Stimulated activated naive CD8-positive, alpha-beta T cell treated with anti-CD3 and anti-CD28 coated beads, Interleukin-15, Interleukin-2, amounts not matched to agents 100 U/mL and 50 U/mL, for 24 hours (primary cell): ENCODE measurements at regions not wholly inside any gene's neighbourhood (a gene's known extent, or its start where the extent isn't known, plus 50 kb on each side); places are given as distances from the start of the nearest gene placed in this dataset.
"Not testable (repeated sequence)": the region's sequence is repeated elsewhere in the genome, so short reads cannot be mapped to it uniquely, and the experiment has no call there.

Source experiments
- ATAC-seq: fragments of 150-1000 bp; cut with Tn5 transposase; one replicate; pipeline ENCODE4 v1.10.0; 2021
- DNase-seq: peaks from one replicate; pipeline ENCODE4 v3.0.0; 2021

- not testable (repeated sequence) for ATAC-seq, DNase-seq
Measured at GRCh38 chr2:131639001-131639620, 111.4 kb downstream of the CCDC74A start.

DNA sequence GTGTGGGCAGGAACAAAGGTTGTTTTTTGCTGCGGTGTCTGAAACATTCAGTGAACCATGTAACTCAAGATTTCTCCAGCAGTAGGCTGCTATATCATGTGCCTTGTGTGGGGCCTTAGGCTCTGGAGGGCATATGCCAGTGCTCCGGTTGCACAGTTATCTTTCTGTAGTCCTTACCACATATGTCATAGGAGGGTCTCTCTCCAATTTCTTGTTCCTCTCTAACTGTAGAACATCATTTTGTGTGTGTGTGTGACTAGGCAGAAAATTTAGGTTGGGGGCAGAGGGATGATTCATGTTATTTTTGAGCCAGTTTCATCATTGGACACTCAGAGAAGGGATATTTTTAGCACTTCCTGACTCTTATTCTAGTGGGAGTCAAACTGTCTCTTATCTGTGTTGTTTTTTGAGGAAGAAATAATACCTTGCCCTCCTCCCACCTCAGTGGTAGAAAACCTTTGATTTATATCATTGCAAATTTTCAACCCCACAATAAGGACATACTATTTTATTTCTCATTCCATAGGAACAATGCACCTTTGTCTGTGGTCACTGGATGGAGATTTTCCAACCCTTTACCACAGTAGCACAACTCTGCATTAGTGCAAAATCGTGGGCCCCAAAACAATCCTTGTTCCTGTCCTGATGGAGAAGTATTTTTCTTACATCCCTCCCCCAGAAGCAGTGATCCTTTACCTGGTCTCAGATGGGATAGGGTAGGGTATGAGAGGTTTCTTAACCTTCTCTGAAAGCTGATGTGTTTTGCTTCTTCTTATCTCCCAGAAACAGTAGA, 113.9 kb downstream of the CCDC74A start:
- DNase-seq, result no peak

GRCh38 chr2:131643180-131643579, 115.5 kb downstream of the CCDC74A start:
- not testable (repeated sequence) for ATAC-seq, DNase-seq

More for the DNA sequence above, 113.9 kb downstream of the CCDC74A start:
- no peak for ATAC-seq

- DNase-seq (no peak), ATAC-seq (no peak)
Measured at GRCh38 chr2:131645177-131645765, 117.6 kb downstream of the CCDC74A start.

DNA sequence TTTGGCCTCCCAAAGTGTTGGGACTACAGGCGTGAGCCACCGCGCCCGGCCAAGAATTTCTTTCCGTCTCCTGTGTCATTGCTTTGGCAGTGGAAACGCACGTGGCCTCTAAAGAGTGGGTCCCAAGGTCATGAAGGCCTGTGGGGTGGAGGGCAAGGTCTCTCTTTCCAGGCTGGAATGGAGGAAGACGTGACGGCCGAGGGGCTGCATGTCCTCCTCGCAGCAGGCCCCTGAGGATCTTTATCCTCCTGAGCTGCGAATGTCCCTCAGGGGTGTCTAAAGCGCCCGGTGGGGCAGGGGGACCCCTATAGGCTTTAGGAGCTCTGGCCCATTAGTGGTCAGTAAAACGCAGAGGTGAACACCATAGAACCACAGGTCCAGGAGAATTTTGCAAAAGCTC, 118.5 kb downstream of the CCDC74A start:
- not testable (repeated sequence) for DNase-seq, ATAC-seq

- ATAC-seq (no peak), DNase-seq (no peak)
Measured at GRCh38 chr2:131646669-131647297, 119.1 kb downstream of the CCDC74A start.

GRCh38 chr2:131648565-131648964, 120.9 kb downstream of the CCDC74A start:
- not testable (repeated sequence) for DNase-seq, ATAC-seq

- not testable (repeated sequence) for ATAC-seq
Measured at GRCh38 chr2:131652246-131652645, 124.6 kb downstream of the CCDC74A start.

DNA sequence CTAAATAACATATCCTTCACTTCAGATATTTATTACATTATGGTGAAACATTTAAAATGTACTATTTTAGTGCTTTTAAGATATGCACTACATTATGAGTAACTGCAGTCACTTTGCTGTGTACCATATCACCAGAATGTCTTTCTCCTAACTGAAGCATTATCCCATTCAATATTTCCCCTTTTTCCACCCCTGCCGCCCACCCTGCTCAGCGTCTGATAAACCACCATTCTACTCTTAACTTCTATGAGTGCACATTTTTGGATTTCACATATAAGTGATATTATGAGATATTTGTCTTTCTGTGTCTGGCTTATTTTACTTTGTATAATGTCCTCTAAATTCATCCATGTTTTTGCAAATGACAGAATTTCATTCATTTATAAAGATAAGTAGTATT, 126.4 kb downstream of the CCDC74A start:
- not testable (repeated sequence) for DNase-seq, ATAC-seq

More at GRCh38 chr2:131652246-131652645, 124.6 kb downstream of the CCDC74A start:
- DNase-seq, result not testable (repeated sequence)

DNA sequence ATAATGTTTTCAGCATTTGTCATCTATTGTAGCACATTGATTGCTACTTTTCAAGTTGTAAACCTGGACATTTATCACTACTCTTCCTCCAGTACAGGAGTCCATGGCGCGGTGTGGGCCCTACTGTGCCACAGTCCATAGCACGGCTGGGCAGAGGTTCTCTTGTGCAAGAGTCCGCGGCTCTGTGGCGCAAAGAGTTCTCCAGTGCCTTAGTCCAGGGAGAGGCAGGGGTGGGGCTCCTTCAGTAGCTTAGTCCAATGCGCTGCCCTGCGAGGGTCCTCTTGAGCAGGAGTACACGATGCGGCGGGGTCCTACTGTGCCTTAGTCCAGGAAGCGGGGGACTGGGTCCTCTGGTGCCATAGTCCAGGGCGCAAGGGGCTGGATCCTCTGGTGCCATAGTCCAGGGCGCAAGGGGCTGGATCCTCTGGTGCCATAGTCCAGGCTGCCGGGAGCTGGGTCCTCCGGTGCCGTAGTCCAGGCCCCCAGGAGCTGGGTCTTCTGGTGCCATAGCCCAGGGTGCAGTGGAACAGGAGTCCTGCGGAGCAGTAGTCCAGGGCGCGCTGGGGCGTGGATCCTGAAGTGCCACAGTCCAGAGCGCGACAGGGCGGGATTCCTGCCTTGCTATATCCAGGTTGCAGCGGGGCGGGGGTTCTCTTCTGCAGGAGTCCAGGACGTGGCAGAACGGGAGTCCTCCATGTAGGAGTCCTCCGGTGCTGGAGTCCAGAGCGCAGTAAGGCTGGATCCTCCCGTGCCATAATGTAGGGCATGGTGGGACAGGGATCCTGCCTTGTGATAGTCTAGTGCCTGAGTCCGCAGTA, 129.3 kb downstream of the CCDC74A start:
- DNase-seq (no peak), ATAC-seq (no peak)

DNA sequence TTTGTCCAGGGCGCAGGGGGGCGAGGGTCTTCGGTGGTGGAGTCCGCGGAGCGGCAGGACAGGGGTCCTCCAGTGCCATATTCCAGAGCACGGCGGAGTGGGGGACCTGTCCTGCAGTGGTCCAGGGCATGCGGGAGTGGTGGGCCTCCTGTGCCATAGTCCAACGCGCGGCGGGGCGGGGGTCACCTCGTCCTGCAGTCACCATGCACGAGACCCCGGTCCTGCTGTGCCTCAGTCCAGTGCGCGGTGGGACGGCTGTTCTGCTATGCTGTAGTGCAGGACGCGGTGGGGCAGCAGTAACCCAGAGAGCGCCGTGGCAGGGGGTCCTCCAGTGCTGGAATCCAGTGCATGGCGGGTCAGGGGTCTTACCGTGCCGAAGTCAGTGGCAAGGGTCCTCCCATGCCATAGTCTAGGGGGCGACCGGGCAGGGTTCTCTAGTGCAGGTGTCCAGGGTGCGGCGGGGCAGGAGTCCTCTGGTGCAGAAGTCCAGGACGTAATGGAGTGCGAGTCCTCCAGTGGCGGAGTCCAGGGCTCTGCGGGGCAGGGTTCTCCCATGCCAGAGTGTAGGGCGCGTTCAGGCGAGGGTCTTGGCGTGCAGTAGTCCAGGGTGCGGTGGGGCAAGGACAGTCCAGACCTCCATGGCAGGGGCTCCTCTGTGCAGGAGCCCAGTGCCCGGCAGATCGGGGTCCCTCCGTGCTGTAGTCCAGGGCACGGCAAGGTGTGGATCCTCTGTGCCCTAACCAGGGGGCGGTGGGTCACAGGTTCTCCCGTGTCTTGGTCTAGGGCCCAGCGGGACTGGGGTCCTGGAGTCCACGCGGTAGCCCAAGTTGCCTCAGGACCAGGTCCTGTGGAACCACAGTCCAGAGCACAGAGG, 130.4 kb downstream of the CCDC74A start:
- DNase-seq (no peak), ATAC-seq (no peak)

DNA sequence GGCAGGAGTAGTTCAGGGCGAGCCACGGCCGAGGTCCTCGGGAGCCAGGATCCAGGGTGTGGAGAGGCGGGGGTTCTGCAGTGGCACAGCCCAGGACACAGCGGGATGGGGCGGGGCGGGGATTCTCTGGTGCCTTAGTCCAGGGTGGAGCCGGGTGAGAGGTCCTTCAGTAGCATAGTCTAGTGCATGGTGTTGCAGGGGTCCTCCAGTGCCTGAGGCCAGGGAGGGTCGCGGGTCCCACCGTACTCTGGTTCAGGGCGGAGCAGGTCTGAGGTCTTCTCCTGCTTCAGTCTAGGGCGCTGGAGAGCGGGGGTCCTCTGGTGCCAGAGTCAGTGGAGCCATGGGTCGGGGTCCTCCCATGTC, 131.1 kb downstream of the CCDC74A start:
- ATAC-seq (no peak), DNase-seq (no peak)

DNA sequence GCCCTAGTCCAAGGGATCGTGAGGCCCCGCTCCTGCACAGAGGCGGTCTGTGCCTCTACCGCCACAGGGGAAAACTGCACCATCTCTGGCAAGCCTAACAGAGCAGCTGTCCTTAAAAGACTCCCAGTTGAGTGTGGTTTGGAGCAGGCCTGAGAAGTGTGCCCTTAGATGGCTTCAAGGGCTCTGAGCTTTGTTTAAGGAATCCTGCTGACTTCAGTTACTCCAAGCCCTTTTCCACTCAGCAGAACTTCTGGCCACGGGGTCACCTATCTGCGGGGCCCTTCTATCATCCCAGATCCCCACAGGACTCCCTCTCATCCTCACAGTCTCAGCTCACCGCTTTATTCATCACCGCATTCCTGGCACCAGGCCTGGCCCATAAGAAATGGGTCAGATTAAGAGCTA, 131.5 kb downstream of the CCDC74A start:
- no peak for ATAC-seq
- DNase-seq, result no peak

DNA sequence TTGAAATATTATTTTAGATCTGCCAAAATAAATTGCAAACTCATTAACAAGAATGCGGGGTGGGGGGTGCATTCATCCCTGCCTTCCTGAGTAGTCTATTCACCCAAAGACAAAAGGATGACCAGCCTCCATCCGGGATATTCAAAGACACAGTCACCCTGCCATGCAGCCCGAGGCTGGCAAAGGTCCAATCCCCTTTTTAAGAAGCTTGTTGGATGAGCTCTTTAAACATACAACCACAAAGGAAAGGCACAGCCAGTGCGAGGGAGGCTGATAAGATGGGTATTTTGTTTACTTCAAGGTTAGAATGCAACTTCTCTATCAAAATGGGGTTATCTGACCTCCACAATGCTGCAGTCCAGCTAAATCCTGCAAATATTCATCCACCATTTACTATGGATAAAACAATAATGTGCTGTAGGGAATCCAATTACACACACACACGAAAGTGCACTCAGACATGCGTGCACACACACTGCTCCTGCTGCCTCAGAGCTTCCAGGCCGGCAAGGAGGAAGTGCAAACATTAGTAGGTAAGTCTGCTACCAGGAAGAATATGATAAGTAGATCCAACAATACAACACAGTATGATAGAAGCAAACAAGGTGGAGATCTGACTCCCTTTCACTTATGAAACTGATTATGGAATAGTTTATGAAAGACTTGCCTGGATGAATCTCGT, 133.6 kb downstream of the CCDC74A start:
- ATAC-seq, DNase-seq: not testable (repeated sequence)

GRCh38 chr2:131661884-131662535, 134.3 kb downstream of the CCDC74A start:
- ATAC-seq, DNase-seq: not testable (repeated sequence)

DNA sequence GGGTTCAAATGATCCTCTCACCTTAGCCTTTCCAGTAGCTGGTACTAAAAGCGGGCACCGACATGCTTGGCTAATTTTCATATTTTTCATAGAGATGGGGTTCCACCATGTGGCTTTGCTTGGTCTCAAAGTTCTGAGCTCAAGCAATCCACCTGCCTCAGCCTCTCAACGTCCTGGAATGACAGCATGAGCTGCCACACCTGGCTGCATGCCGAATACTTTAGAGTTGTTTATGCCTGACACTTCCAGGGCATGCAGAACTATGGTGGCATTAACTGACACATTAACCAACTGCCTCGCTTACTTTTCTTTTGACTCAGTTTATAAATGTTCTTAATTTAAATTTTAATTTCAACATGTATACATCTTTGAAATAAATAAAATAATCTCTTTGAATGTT, 135.8 kb downstream of the CCDC74A start:
- DNase-seq, ATAC-seq: not testable (repeated sequence)

DNA sequence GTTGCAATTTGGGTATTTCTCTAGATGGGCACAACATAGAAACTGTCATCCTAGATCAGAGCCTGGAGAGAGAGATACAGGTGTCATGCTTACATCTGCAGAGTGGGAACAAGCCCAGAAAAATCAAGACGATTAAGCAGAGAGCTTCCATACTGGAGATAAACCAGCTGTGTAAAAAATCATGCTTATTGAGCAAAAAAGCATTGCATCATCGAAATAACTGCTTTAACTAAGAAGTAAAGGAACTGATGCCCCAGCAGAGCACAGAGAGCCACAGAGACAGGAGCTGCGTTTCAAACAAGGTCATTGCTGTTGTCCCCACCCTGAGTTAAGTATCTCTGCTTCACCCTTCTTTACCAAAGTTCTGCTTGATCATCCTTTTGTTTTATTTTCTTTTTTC, 138.0 kb downstream of the CCDC74A start:
- DNase-seq, ATAC-seq: not testable (repeated sequence)

DNA sequence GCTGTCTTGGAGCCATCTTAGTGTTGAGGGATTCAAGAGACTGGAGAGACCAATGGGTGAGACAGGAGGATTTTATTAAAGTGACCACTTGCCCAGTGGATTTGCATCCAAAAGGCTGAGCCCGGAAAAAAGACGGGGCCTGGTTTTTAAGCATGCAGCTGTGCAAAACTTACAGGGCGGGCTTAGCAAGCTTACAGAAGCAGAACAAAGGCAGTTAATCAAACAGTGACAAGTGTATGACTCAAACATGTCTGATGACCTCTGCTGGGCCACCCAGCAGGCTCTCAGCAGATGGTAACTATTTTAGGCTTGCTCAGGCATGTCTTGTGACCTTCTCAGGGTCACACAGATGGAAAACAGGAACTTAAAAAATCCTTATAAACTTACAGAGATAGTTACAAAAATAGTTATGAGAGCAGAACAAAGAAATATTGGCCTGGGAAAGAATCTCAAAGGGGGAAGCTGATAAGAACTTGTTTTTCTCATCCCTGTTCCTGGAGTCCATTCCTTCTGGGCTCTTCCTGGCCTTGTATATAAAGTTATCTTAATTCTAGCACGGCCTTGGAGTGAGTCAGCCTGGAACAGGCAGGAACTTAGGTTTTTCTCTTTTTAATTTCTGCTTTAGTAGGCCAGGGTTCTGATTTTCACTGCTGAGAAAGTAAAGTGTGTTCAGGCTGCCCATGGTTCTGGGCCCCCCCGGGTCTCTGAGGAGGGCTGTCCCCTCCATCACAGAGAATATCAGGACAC, 141.3 kb downstream of the CCDC74A start:
- DNase-seq, ATAC-seq: not testable (repeated sequence)
